ENCODE measurements at regions not wholly inside any gene's neighbourhood (a gene's known extent, or its start where the extent isn't known, plus 50 kb on each side); places are given as distances from the start of the nearest gene placed in this dataset.

DNA sequence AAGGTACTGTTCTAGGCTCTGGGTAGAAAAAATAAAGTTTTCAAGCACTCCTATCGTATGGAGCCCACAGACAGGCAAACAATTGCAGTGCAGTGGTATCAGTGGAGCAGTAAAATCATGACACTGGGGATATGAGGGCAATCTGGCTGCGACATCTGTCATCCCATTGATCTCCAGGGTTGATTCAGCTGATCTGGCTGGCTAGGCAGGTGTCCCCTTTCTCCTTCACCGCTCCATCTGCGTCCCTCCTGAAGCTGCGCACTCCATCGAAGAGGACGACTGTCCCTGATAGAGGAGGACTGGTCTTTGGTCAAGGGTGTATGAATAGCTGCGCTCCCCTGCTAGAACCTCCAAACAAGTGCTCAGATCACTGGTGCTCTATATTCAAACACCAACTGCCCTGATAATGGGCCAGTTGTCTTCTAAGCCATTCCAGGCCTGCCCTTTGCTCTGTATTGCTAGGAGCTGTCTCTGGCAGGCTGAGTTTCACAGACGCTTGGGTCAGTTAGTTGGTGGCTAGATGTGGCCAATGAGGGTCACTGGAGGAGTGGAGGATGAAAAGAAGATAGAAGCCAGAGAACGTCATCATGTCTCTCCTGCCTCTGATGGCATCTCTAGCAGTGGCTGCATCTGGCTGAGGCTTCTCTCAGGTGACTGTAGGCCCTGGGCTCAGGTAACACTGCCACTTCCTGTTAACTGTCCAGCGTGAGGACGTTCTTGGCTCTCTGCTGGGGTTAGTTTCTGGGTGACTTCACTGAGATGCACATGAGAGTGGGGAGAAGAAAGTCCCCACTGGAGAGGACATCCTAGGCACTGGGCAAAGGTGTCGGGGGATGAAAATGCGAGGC, 205.0 kb upstream of the FOXN3 start:
- no peak for DNase-seq (ENCODE audit: low spot score)
- H3K4me3 ChIP-seq (ENCODE audit: severe bottlenecking): no peak overlapping the region
- no peak for ATAC-seq (ENCODE audit: low read depth)
- no peak for TF ChIP-seq CTCF (IDR thresholded peaks at IDR 0.05; ENCODE audit: poor library complexity, severe bottlenecking)
- H3K36me3 ChIP-seq (ENCODE audit: low read depth): no peaks in the 10 kb centered on the region
- H3K27ac ChIP-seq (ENCODE audit: poor library complexity, severe bottlenecking): no peak overlapping the region
- no peaks in the 10 kb centered on the region for H3K9me3 ChIP-seq (ENCODE audit: severe bottlenecking)
- H3K27me3 ChIP-seq (ENCODE audit: insufficient read depth, poor library complexity, severe bottlenecking): no peaks in the 10 kb centered on the region
- peaks cover 5% of the 10 kb centered on the region for H3K4me1 ChIP-seq (ENCODE audit: insufficient read depth, poor library complexity, severe bottlenecking)

GRCh38 chr14:89621009-89621421, 204.0 kb upstream of the FOXN3 start:
- H3K36me3 ChIP-seq (ENCODE audit: low read depth): no peaks in the 10 kb centered on the region
- H3K9me3 ChIP-seq (ENCODE audit: severe bottlenecking): no peaks in the 10 kb centered on the region
- H3K4me1 ChIP-seq (ENCODE audit: insufficient read depth, poor library complexity, severe bottlenecking): peaks cover 5% of the 10 kb centered on the region
- TF ChIP-seq CTCF (IDR thresholded peaks at IDR 0.05; ENCODE audit: poor library complexity, severe bottlenecking): no peak
- no peak overlapping the region for H3K4me3 ChIP-seq (ENCODE audit: severe bottlenecking)
- H3K27ac ChIP-seq (ENCODE audit: poor library complexity, severe bottlenecking): no peak overlapping the region
- DNase-seq (ENCODE audit: low spot score): no peak
- no peak for ATAC-seq (ENCODE audit: low read depth)
- no peaks in the 10 kb centered on the region for H3K27me3 ChIP-seq (ENCODE audit: insufficient read depth, poor library complexity, severe bottlenecking)

- TF ChIP-seq CTCF (IDR thresholded peaks at IDR 0.05; ENCODE audit: poor library complexity, severe bottlenecking): no peak
- Histone ChIP-seq H3K27me3 (ENCODE audit: insufficient read depth, poor library complexity, severe bottlenecking) (no peaks in the 10 kb centered on the region), H3K36me3 (ENCODE audit: low read depth) (no peaks in the 10 kb centered on the region), H3K27ac (ENCODE audit: poor library complexity, severe bottlenecking) (no peak overlapping the region), H3K4me3 (ENCODE audit: severe bottlenecking) (no peak overlapping the region), H3K9me3 (ENCODE audit: severe bottlenecking) (no peaks in the 10 kb centered on the region), H3K4me1 (ENCODE audit: insufficient read depth, poor library complexity, severe bottlenecking) (peaks cover 5% of the 10 kb centered on the region)
- no peak for DNase-seq (ENCODE audit: low spot score)
- ATAC-seq (ENCODE audit: low read depth): no peak
Observed at GRCh38 chr14:89620436-89620835, 203.4 kb upstream of the FOXN3 start.

- TF ChIP-seq CTCF (IDR thresholded peaks at IDR 0.05; ENCODE audit: poor library complexity, severe bottlenecking): no peak
- ATAC-seq (ENCODE audit: low read depth) (no peak), DNase-seq (ENCODE audit: low spot score) (no peak)
- no peaks in the 10 kb centered on the region for H3K9me3 ChIP-seq (ENCODE audit: severe bottlenecking)
- H3K36me3 ChIP-seq (ENCODE audit: low read depth): no peaks in the 10 kb centered on the region
- no peak overlapping the region for H3K27ac ChIP-seq (ENCODE audit: poor library complexity, severe bottlenecking)
- H3K4me3 ChIP-seq (ENCODE audit: severe bottlenecking): peak overlapping the region; percentile 98
- H3K4me1 ChIP-seq (ENCODE audit: insufficient read depth, poor library complexity, severe bottlenecking): peaks cover 5% of the 10 kb centered on the region
- H3K27me3 ChIP-seq (ENCODE audit: insufficient read depth, poor library complexity, severe bottlenecking): no peaks in the 10 kb centered on the region
Observed at GRCh38 chr14:89619596-89619995, 202.6 kb upstream of the FOXN3 start.

Data from RWPE2 (cell line).